GM21576 (cell line): ENCODE measurements at regions not wholly inside any gene's neighbourhood (a gene's known extent, or its start where the extent isn't known, plus 50 kb on each side); places are given as distances from the start of the nearest gene placed in this dataset.
"Not testable (repeated sequence)": the region's sequence is repeated elsewhere in the genome, so short reads cannot be mapped to it uniquely, and the experiment has no call there.

Source experiments
- ATAC-seq: cut with Tn5 transposase; IDR thresholded peaks from one replicate; pipeline ENCODE4 v1.9.1; 2021; ENCODE audit warnings: mild to moderate bottlenecking, moderate library complexity; ENCODE audit not compliant: unreplicated experiment

GRCh38 chr5:60018960-60019359 lies 125.4 kb upstream of the PDE4D start:
- ATAC-seq, result not testable (repeated sequence)

GRCh38 chr5:60018091-60018490 lies 124.6 kb upstream of the PDE4D start:
- ATAC-seq, result no peak

- no peak for ATAC-seq
These were observed 120.8 kb upstream of the PDE4D start for GRCh38 chr5:60014331-60014730.

GRCh38 chr5:60010853-60011252 lies 117.3 kb upstream of the PDE4D start:
- no peak for ATAC-seq

- no peak for ATAC-seq
These were observed 116.8 kb upstream of the PDE4D start for GRCh38 chr5:60010328-60010727.

GRCh38 chr5:60007729-60008128 lies 114.2 kb upstream of the PDE4D start:
- no peak for ATAC-seq

- no peak for ATAC-seq
These were observed 105.5 kb upstream of the PDE4D start for GRCh38 chr5:59999056-59999455.

GRCh38 chr5:59992206-59992605 lies 98.7 kb upstream of the PDE4D start:
- ATAC-seq, result no peak

- ATAC-seq, result no peak
These were observed 94.9 kb upstream of the PDE4D start for GRCh38 chr5:59988396-59988795.

GRCh38 chr5:59976342-59976741 lies 82.8 kb upstream of the PDE4D start:
- no peak for ATAC-seq

GRCh38 chr5:59972043-59972442 lies 78.5 kb upstream of the PDE4D start:
- no peak for ATAC-seq

GRCh38 chr5:59959330-59959729 lies 65.8 kb upstream of the PDE4D start:
- ATAC-seq, result no peak

GRCh38 chr5:59956130-59956783 lies 62.7 kb upstream of the PDE4D start:
- ATAC-seq, result no peak

- no peak for ATAC-seq
These were observed 61.7 kb upstream of the PDE4D start for GRCh38 chr5:59955241-59955640.

GRCh38 chr5:59943452-59944113 lies 50.1 kb upstream of the PDE4D start:
- ATAC-seq, result no peak
